Mammary epithelial cell (primary cell): ENCODE measurements at regions not wholly inside any gene's neighbourhood (a gene's known extent, or its start where the extent isn't known, plus 50 kb on each side); places are given as distances from the start of the nearest gene placed in this dataset.

Experiments
- CTCF ChIP-seq, 2 donors: IDR thresholded peaks in 1 of 2; conservative IDR thresholded peaks in 1 of 2; 2 replicates each; pipeline ENCODE4 v1.5.1; 2011 to 2012; ENCODE audit warnings: inconsistent platforms in 2 of 2, low read length in 2 of 2, mild to moderate bottlenecking in 2 of 2, control low read depth in 1 of 2, low read depth in 1 of 2; ENCODE audit not compliant: insufficient read depth in 1 of 2; ENCODE audit errors: extremely low read depth in 1 of 2
- EZH2 ChIP-seq: IDR thresholded peaks from 2 replicates; pipeline ENCODE4 v1.6.1; 2012; ENCODE audit warnings: low read length, inconsistent platforms, borderline replicate concordance

DNA sequence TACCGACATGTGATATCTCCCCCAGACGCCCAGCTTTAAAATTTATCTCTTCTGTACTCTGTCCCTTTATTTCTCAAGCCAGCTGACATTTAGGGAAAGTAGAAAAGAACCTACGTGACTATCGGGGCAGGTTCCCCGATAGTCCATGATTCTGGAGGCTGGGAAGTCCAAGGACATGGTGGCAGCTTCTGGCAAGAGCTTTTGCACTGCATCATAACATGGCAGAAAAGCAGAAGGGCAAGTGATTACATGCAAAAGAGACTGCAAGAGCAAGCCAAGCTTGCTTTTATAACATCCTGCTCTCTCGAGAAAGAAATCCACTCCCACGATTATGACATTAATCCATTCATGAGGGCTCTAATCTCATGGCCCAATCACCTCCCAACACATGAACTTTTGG, 113.2 kb downstream of the CD164 start:
- TF ChIP-seq CTCF (conservative IDR thresholded peaks at IDR 0.05 in 1 of 2, IDR thresholded peaks at IDR 0.05 in 1 of 2; ENCODE audit: extremely low read depth in 1 of 2, insufficient read depth in 1 of 2, low read depth in 1 of 2, low read length in 2 of 2) (no peak), EZH2 (no peak)
